ENCODE measurements at regions not wholly inside any gene's neighbourhood (a gene's known extent, or its start where the extent isn't known, plus 50 kb on each side); places are given as distances from the start of the nearest gene placed in this dataset.
A peak's percentile ranks its signal among the peaks of the same experiment; 100 is the strongest.

DNA sequence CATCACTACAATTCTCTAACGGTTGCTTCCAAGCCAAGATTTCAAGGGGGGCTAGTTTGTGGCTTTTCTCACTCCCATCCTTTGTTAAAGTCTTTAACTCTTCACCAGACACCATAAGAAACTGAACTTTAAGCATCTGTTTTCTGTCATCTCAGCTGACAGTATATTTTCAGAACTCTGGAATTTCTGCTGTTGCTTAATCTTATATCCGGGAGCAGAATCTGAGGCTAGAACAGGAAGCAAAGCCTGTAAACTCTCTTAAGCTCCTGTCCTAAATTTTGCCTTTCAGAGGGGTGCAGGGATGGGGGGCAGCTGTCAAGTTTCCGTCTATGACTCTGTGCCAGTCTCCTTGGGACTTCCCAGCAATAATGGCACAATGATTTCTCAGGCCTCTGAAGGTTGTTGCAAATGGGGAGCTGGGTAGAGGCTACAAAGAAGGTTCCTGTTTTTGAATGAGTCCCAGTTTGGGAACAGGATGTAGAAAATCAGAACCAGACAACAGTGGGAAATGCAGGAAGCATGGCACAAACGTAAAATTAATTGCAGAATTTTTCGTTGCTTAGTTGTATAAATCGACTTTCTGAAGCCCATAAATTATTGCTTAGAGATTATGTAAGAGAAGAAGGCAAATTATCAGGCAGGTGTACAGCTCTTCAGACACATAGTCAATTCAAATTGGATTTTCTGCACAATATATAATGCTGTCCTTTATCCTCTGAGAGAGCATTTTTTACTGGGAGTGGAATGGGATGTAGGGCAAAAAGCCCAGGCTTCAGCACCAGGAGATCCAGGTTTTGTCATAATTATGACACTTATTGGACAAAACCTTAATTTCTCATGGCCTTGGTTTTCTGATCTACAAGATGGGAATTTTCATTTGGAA, 430.9 kb downstream of the DMAC1 start:
- CTCF ChIA-PET: interaction anchor here (0.8 to 1.5 kb wide), 2 partner anchors 10 to 316 kb away, joined by 3 to 5 read pairs; no protein-coding TSS in a partner anchor
- H3K36me3 ChIP-seq (ENCODE audit: control insufficient read depth, insufficient read depth, low read length): no peaks in the 10 kb centered on the region
- no peak overlapping the region for H3K4me3 ChIP-seq (ENCODE audit: low read depth, low read length)
- POLR2A ChIA-PET: no interaction called here
- TF ChIP-seq, protein P1, sequence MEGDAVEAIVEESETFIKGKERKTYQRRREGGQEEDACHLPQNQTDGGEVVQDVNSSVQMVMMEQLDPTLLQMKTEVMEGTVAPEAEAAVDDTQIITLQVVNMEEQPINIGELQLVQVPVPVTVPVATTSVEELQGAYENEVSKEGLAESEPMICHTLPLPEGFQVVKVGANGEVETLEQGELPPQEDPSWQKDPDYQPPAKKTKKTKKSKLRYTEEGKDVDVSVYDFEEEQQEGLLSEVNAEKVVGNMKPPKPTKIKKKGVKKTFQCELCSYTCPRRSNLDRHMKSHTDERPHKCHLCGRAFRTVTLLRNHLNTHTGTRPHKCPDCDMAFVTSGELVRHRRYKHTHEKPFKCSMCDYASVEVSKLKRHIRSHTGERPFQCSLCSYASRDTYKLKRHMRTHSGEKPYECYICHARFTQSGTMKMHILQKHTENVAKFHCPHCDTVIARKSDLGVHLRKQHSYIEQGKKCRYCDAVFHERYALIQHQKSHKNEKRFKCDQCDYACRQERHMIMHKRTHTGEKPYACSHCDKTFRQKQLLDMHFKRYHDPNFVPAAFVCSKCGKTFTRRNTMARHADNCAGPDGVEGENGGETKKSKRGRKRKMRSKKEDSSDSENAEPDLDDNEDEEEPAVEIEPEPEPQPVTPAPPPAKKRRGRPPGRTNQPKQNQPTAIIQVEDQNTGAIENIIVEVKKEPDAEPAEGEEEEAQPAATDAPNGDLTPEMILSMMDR (IDR thresholded peaks at IDR 0.05; ENCODE audit: insufficient read depth, low read depth, low read length): no peak
- H3K27me3 ChIP-seq (ENCODE audit: control insufficient read depth, insufficient read depth, low read length): no peaks in the 10 kb centered on the region
- DNase-seq (ENCODE audit: low read depth): peak; percentile 80

DNA sequence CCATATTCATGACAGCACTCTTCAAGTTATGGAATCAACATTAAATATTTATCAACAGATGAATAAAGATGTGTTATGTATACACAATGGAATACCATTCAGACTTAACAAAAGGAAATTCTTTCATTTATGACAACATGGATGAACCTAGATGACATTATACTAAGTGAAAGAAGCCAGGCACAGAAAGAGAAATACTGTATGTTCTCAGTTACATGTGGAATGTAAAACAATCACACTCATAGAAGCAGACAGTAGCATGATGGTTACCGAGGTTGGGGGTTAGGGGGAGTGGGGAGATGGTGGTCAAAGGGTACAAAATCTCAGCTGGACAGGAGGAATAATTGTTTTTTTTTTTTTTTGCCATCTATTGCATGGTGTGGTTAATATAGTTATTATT, 431.9 kb downstream of the DMAC1 start:
- ChIA-PET CTCF (interaction anchor here (0.8 kb wide), 1 partner anchor 9 kb away, joined by 5 read pairs; no protein-coding TSS in a partner anchor), POLR2A (no interaction called here)
- H3K27me3 ChIP-seq (ENCODE audit: control insufficient read depth, insufficient read depth, low read length): no peaks in the 10 kb centered on the region
- no peak for DNase-seq (ENCODE audit: low read depth)
- no peak overlapping the region for H3K4me3 ChIP-seq (ENCODE audit: low read depth, low read length)
- TF ChIP-seq, protein P1 (IDR thresholded peaks at IDR 0.05; ENCODE audit: insufficient read depth, low read depth, low read length): no peak
- H3K36me3 ChIP-seq (ENCODE audit: control insufficient read depth, insufficient read depth, low read length): no peaks in the 10 kb centered on the region

GRCh38 chr9:7366121-7366520, 433.5 kb downstream of the DMAC1 start:
- CTCF ChIA-PET: no interaction called here
- POLR2A ChIA-PET: no interaction called here

DNA sequence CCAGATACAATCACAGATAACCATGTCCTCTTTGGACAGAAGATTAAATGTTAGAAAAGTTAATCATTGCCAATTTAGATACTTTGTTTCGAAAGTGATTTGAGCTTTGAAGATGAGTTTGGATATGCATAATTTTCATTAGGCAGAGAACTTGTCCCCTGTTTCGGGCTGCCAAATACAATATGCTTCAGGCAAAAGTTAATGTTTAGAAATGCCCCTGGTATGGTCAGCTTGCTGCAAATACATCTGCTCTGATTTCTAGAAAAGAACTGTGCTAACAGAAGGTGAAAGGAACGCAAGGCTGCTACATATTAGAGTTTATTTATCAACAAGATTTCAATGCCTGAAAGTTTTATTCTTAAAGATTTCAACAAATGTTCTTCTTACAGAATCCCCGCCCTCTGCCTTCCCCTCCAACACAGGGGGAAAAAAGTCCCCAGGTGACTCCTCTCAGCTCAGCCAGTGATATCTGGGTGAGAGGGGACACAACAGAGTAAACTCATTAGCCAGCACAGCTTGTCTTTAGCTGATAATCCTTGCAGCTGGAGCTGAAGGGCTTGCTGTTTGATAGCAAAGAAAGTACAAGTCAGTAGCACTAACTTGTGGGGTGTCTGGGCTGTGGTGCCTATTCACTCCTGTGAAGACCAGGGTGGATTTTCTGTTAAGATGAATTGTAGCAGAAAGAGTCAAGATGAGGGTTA, 435.7 kb downstream of the DMAC1 start:
- Histone ChIP-seq H3K4me3 (ENCODE audit: low read depth, low read length) (no peak overlapping the region), H3K36me3 (ENCODE audit: control insufficient read depth, insufficient read depth, low read length) (no peaks in the 10 kb centered on the region), H3K27me3 (ENCODE audit: control insufficient read depth, insufficient read depth, low read length) (no peaks in the 10 kb centered on the region)
- no peak for DNase-seq (ENCODE audit: low read depth)
- TF ChIP-seq, protein P1 (IDR thresholded peaks at IDR 0.05; ENCODE audit: insufficient read depth, low read depth, low read length): no peak
- POLR2A ChIA-PET: no interaction called here
- CTCF ChIA-PET: interaction anchor here (0.9 kb wide), 1 partner anchor 22 kb away, joined by 3 read pairs; no protein-coding TSS in a partner anchor

More at GRCh38 chr9:7366121-7366520, 433.5 kb downstream of the DMAC1 start:
- Histone ChIP-seq H3K27me3 (ENCODE audit: control insufficient read depth, insufficient read depth, low read length) (no peaks in the 10 kb centered on the region), H3K4me3 (ENCODE audit: low read depth, low read length) (no peak overlapping the region), H3K36me3 (ENCODE audit: control insufficient read depth, insufficient read depth, low read length) (no peaks in the 10 kb centered on the region)
- TF ChIP-seq, protein P1 (IDR thresholded peaks at IDR 0.05; ENCODE audit: insufficient read depth, low read depth, low read length): no peak
- peak; percentile 9 for DNase-seq (ENCODE audit: low read depth)

DNA sequence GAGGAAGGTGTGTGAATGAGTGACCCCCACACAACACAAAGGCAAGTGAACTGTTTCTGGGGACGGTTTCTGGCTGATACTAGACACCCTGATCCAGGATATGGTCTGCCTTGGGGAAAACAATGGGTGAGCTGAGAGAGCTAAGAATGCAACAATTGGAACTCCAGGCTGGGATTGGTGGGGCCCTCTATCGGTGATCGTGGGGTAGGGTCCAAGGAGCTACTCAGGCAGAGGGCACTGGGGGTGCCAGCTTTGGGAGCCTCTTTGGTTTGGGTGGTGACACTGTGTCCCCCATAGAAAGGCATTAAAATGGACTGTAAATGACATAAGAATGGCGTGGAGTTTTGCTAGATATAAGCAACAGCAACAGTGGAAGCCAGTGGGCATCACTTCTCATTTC, 439.1 kb downstream of the DMAC1 start:
- CTCF ChIA-PET: interaction anchor here (1.0 to 1.4 kb wide), 2 partner anchors 9 to 26 kb away, joined by 3 read pairs; no protein-coding TSS in a partner anchor
- TF ChIP-seq, protein P1 (IDR thresholded peaks at IDR 0.05; ENCODE audit: insufficient read depth, low read depth, low read length): no peak

More for the DNA sequence above, 439.1 kb downstream of the DMAC1 start:
- no peak for DNase-seq (ENCODE audit: low read depth)
- Histone ChIP-seq H3K27me3 (ENCODE audit: control insufficient read depth, insufficient read depth, low read length) (no peaks in the 10 kb centered on the region; the same call in 1 of the 2 replicates), H3K4me3 (ENCODE audit: low read depth, low read length) (no peak overlapping the region), H3K36me3 (ENCODE audit: control insufficient read depth, insufficient read depth, low read length) (no peaks in the 10 kb centered on the region)
- POLR2A ChIA-PET: no interaction called here

Measured in BJ (cell line).